HG02973 (cell line): ENCODE measurements at regions not wholly inside any gene's neighbourhood (a gene's known extent, or its start where the extent isn't known, plus 50 kb on each side); places are given as distances from the start of the nearest gene placed in this dataset.

Experiments used
- ATAC-seq: cut with Tn5 transposase; IDR thresholded peaks from one replicate; pipeline ENCODE4 v1.9.1; 2021; ENCODE audit warnings: moderate library complexity; ENCODE audit not compliant: unreplicated experiment

DNA sequence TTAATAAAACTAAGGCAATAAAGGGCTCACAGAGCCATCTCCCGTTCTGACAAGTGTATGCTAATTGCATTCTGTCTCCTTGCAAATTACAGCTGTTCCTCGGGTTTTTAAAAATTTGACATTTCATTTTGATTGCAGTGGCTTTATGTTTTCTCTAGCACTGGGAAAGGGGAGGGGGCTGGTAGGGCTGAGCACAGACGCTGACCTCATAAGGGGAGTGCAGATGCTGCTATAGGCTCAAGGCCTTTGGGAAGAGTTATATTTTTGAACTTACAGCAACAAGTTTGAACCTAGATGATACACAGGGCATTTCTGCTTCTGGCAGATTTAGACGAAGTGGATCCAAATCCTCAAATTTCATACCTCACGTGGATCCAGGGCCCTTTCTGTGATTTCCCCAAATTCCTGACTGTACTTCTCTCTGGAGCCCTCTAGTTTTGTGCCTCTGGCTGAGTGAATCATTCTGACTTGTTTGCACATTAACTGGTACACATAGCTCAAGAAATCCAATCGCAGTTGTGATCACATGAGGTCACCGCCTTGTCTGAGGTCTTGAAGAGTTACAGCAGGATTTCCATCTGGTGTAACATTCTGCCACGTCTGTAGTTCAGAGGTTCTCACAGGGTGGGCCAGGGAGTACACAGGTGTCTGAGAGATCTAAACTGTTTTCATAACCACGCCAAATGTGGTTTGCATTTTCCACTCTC is 230.3 kb downstream of the C1orf94 start:
- no peak for ATAC-seq

- ATAC-seq = no peak
Observed at GRCh38 chr1:34408011-34408410, 231.3 kb downstream of the C1orf94 start.

DNA sequence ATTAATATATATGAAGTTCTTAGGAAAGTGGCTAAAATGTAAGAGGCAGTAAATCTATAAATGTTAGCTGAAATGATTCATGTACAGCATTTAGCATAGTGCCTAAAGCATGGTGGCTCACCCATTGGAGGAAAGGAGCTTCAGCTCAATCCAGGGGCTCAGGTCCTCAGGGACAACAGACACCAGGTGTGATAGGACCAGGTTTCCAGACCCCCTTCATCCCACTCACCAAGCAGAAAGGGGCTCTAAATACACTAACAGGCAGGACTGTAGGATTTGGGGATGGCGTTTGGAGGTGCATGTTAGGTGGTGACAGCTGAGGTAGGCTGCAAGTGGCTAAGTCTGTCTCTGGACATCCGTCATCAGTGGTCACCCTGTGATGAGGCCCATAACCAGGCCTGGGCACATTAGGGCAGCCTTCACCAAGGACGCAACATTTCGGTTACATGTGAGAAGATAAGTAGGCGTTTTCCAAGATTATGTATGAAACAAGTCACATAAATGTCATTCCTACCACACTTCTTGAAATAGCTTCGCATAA is 233.1 kb downstream of the C1orf94 start:
- no peak for ATAC-seq

- no peak for ATAC-seq
Observed at GRCh38 chr1:34412598-34413370, 236.1 kb downstream of the C1orf94 start.

DNA sequence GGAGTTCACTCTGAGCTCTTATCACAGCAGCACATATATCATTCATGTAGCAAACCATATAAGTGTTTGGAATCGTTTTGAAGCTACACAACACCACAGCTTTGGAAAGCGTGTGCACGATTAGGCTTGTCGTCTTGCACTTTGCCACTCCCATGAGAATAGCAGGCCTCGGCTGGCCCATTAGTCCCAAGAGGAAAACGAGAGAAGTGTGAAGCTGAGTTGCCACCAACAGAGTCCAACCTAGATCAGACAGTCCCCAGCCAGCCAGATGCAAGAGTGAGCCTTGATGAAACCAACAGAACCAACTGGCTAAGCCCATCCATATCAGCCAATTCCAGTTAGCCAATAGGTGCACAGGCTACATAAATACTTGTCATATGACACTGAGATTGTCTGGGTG is 238.4 kb downstream of the C1orf94 start:
- ATAC-seq = no peak

DNA sequence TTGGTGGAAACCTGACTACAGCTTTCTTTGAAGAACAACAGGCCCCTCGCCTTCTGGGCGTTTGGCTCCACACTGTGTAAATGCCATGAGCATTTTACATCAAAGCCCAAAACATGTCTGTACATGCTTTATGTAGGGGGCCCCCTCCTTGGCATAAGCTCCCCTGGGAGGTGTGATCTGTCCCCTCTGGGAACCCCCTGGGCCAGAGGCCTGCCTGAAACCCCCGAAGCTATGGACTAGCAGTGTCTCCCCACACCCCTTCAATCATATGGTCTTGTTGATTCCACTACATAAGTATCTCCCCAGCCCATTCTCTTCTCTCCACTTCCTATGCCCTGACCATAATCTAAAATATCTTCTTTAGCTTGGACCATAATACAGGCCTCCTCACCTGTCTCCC is 241.5 kb downstream of the C1orf94 start:
- no peak for ATAC-seq

DNA sequence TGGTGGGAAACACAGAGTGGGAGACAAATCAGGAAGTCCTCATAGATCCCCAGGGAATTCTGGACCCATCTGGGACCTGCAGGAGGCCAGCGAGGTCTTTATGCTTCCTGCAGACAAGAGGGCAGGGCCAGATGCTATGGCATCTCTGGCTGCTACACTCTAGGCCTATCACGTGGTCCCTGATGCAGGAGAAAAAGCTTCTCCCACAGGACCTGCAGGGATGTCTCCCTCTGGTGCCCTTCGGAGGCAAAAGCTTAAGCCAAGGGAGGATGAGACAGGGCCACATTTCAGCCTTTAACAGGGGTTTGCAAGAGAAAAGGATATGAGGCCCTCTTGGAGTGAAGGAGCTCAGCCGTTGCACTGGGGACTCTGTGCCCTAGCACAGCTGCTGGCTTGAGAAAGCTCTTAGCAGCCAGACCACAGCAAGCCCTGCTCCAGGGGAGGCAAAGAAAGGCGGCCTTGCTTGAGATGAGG is 243.0 kb downstream of the C1orf94 start:
- no peak for ATAC-seq

- no peak for ATAC-seq
Observed at GRCh38 chr1:34425046-34425445, 248.3 kb downstream of the C1orf94 start.

- no peak for ATAC-seq
Observed at GRCh38 chr1:34425785-34426184, 249.1 kb downstream of the C1orf94 start.

DNA sequence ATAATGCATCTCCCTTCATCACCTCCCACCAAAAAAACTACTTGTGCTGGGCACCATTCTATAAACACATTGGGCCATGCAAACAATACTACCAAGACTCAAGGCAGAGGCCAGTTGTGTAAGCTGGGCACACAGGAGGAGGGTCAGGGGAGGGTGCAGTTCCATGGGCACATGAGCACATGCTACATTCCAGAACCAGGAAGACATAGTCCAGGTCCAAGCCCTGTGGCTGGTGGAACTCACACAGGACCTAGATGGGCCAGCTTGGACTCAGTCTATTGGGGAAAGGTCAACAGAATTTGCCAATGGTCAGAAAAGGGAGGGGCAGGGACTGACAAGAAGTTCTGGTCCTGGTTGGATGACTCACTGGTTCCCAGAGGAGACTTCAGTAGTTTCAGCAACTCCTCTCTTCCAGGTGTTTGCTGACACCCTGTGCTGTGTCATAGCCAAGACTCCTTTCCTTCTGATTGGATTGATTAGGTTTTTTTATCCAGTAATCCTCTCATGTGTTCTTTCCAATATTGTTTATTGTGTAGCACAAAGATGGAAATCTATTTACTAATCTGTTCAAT is 249.7 kb downstream of the C1orf94 start:
- no peak for ATAC-seq

GRCh38 chr1:34427170-34427569 is 250.5 kb downstream of the C1orf94 start:
- no peak for ATAC-seq

DNA sequence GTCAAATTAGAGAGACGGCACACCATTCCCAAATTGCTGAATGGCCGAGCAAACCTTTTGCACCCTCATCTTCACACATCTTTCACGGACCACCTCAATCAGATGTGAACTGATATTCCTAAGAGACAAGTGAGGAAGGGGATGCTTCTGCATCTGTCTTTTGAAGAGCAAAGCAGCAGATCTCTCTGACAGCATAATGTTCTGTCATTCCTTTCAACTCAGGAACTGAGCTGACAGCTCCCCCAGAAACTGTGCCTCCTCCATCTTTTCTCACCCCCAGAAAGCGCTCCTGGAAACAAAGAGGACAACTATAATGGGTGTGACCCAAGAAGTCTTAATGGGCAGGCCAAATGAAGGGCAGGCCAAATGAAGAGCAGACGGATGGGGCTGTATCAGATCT is 256.4 kb downstream of the C1orf94 start:
- no peak for ATAC-seq

- no peak for ATAC-seq
Observed at GRCh38 chr1:34436836-34437235, 260.1 kb downstream of the C1orf94 start.

- ATAC-seq = no peak
Observed at GRCh38 chr1:34441259-34442069, 264.8 kb downstream of the C1orf94 start.

- no peak for ATAC-seq
Observed at GRCh38 chr1:34444516-34444915, 267.8 kb downstream of the C1orf94 start.

- no peak for ATAC-seq
Observed at GRCh38 chr1:34450325-34450724, 273.6 kb downstream of the C1orf94 start.

- no peak for ATAC-seq
Observed at GRCh38 chr1:34452451-34452850, 275.7 kb downstream of the C1orf94 start.

GRCh38 chr1:34455121-34455520 is 278.4 kb downstream of the C1orf94 start:
- ATAC-seq = no peak

GRCh38 chr1:34460193-34460592 is 283.5 kb downstream of the C1orf94 start:
- ATAC-seq = no peak

GRCh38 chr1:34470401-34470800 is 284.4 kb upstream of the GJB5 start:
- no peak for ATAC-seq

DNA sequence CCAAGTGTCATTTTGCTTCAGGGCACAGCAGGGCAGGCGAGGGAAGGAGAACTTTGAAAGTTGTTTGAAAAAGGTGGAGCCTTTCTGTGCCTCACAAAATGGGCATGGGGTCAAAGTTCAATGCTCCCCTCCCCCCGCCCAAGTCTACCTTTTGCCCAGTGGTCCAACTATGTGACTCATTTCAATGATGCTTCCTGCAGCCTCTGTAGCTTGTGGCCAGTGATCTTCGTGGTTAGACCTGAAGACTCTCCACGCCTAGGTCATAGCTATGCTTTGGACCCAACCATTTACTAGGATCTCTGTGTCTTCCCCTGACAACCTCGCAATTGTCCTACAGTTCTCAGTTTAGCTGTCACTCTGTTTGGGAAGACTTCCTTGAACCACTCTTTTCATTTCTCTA is 280.3 kb upstream of the GJB5 start:
- no peak for ATAC-seq
